ENCODE measurements at regions not wholly inside any gene's neighbourhood (a gene's known extent, or its start where the extent isn't known, plus 50 kb on each side); places are given as distances from the start of the nearest gene placed in this dataset.

DNA sequence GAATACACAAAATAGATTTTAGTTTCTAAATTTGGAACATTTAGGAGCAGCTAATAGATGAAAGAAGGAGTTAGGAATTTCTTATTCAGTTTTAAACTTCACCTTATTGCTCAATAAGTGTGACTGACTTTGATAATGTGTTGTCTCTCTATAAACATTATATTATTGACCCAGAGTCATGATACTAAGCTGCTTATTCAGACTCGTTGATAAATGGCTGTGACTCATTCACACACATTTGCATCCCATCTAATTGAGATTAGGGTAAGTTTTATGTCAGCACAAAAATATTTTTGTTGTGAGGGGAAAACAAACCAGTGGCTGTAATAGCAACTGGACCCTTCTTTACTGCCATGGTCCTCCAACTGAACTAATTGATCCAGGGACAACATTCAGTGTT, 137.6 kb downstream of the GOLIM4 start:
- ATAC-seq (no peak), DNase-seq (no peak)
- no peaks in the 10 kb centered on the region for H3K27me3 ChIP-seq
- H3K4me3 ChIP-seq = no peak overlapping the region
- intact Hi-C loops (cut with DNase I) = no loop called here
- H3K27ac ChIP-seq = no peak overlapping the region
- WGBS, 2 donors = 25 to 29% methylated on average over 1 of the region's 1 CpG
- H3K9me3 ChIP-seq = no peaks in the 10 kb centered on the region
- no peaks in the 10 kb centered on the region for H3K36me3 ChIP-seq
- no peaks in the 10 kb centered on the region for H3K4me1 ChIP-seq
- TF ChIP-seq, protein P1, sequence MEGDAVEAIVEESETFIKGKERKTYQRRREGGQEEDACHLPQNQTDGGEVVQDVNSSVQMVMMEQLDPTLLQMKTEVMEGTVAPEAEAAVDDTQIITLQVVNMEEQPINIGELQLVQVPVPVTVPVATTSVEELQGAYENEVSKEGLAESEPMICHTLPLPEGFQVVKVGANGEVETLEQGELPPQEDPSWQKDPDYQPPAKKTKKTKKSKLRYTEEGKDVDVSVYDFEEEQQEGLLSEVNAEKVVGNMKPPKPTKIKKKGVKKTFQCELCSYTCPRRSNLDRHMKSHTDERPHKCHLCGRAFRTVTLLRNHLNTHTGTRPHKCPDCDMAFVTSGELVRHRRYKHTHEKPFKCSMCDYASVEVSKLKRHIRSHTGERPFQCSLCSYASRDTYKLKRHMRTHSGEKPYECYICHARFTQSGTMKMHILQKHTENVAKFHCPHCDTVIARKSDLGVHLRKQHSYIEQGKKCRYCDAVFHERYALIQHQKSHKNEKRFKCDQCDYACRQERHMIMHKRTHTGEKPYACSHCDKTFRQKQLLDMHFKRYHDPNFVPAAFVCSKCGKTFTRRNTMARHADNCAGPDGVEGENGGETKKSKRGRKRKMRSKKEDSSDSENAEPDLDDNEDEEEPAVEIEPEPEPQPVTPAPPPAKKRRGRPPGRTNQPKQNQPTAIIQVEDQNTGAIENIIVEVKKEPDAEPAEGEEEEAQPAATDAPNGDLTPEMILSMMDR (IDR thresholded peaks at IDR 0.05) = no peak

DNA sequence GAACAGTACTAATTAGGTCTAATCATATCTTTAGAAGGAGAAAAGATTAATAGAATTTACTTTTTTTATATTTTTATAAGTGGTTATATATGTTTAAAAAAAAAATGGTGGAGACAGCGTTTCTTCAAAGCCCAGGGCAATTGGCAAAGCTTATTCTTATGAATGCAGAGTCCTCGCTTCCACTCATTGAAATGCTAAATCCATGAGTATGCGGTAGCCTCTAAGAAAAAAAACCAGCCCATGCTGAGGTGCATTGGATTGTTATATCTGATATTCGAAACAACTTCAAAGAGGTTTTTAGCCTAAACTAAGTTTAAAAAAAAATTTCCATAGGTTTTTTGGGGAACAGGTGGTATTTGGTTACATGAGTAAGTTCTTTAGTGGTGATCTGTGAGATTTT, 142.8 kb downstream of the GOLIM4 start:
- Histone ChIP-seq H3K9me3 (peaks cover 0 to 6% (median 0%) of the 10 kb centered on the region in 11 donors), H3K4me1 (no peaks in the 10 kb centered on the region), H3K27ac (no peak overlapping the region), H3K27me3 (no peaks in the 10 kb centered on the region), H3K4me3 (no peak overlapping the region), H3K36me3 (no peaks in the 10 kb centered on the region)
- intact Hi-C loops (cut with DNase I) = no loop called here
- DNase-seq = no peak
- WGBS, 2 donors = 78 to 80% methylated on average over 4 of the region's 4 CpGs
- ATAC-seq = no peak
- TF ChIP-seq, protein P1 (IDR thresholded peaks at IDR 0.05) = no peak

DNA sequence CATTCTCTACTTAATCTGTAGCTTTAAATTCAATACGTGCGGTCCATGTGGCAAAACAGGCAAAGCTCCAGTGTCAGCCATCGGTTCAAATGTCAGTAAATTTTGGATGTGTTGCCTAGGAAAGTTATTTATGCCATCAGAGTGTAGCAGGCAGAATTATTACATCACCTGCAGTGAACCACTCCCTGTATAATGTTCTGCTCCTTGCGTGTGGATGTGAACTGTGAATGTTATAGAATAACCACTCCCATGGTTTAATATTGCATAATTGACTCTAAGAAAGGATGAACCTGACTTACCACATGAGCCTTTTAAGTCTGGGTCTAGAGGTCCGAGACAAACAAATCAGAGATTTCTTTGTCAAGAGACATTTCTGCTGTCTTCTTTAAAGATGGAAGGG, 145.5 kb downstream of the GOLIM4 start:
- intact Hi-C loops (cut with DNase I) = no loop called here
- ATAC-seq = no peak
- H3K36me3 ChIP-seq = no peaks in the 10 kb centered on the region
- WGBS, 2 donors = 87 to 88% methylated on average over 5 of the region's 5 CpGs
- H3K27ac ChIP-seq = no peak overlapping the region
- H3K4me1 ChIP-seq = no peaks in the 10 kb centered on the region
- H3K9me3 ChIP-seq = peaks cover 0 to 9% (median 0%) of the 10 kb centered on the region in 11 donors
- TF ChIP-seq, protein P1 (IDR thresholded peaks at IDR 0.05) = no peak
- H3K4me3 ChIP-seq = no peak overlapping the region
- DNase-seq = no peak
- no peaks in the 10 kb centered on the region for H3K27me3 ChIP-seq

DNA sequence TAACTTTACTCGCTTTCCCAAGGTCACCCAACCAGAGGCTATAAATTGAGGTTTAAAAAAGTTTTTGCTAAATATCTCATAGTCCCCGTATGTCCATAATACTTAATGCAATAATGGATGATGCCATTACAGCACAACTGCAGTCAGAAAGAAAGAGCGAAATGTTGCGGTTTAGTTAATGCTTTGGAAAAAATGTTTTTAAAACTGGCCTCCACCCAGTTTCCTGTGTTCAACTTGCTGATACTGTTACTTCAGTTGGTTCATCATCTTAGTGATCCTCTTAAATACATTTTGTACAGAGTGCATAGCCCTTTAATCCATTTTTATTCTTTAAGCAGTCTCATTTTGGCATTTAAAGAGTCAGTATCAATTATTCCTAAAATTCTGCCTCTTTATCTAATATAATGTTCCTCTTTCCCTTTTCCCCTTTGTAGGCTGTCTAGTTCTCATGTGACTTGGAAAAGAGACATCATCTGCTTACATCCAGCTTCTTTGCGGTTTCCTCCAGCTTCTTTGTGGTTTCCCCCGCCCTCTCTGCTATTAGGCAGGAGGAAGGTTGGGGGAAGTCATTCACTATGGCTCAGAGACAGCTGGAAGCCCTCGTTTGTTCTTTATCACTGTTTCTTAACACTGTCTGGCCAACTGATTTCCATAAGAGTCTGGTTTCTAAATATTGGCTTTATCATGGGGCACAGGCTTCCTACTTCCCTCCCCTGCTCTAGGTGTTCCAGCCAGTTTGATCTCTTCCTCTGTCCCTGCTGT, 154.3 kb downstream of the GOLIM4 start:
- peaks cover 0 to 22% (median 0%) of the 10 kb centered on the region in 9 donors for H3K4me1 ChIP-seq
- peaks cover 0 to 17% (median 0%) of the 10 kb centered on the region in 7 donors for H3K27me3 ChIP-seq
- WGBS, 2 donors = 47 to 49% methylated on average over 7 of the region's 7 CpGs
- H3K4me3 ChIP-seq = no peak overlapping the region
- H3K27ac ChIP-seq = peak overlapping the region in 2 of 10 donors; percentile 5 to 33
- TF ChIP-seq, protein P1 (IDR thresholded peaks at IDR 0.05) = no peak
- intact Hi-C loops (cut with DNase I) = no loop called here
- H3K36me3 ChIP-seq = no peaks in the 10 kb centered on the region
- peaks cover 0 to 8% (median 0%) of the 10 kb centered on the region in 11 donors for H3K9me3 ChIP-seq
- DNase-seq = peak in 1 of 2 donors; percentile 48
- ATAC-seq = peak; percentile 41 to 90 (median 75)

All from heart right ventricle (tissue), 16 donors.